Uterus (tissue), 2 donors: ENCODE measurements at regions not wholly inside any gene's neighbourhood (a gene's known extent, or its start where the extent isn't known, plus 50 kb on each side); places are given as distances from the start of the nearest gene placed in this dataset.

ENCODE experiments used
- CTCF ChIP-seq, 4 experiments: fragments of 200-600 bp in 2 of 4; fragments of 450-650 bp in 2 of 4; sonication (generic) in 2 of 4; IDR thresholded peaks; one replicate each; pipeline ENCODE4 v1.5.1; 2016 to 2019; ENCODE audit warnings: antibody characterized with exemption in 4 of 4, mild to moderate bottlenecking in 2 of 4, moderate library complexity in 1 of 4
- POLR2A ChIP-seq, 2 donors: fragments of 450-650 bp; IDR thresholded peaks; one replicate each; pipeline ENCODE4 v1.6.1; 2016; ENCODE audit warnings: antibody characterized with exemption in 2 of 2, mild to moderate bottlenecking in 1 of 2, moderate library complexity in 1 of 2

GRCh38 chr18:60466677-60467076, 94.1 kb upstream of the MC4R start:
- TF ChIP-seq POLR2A (IDR thresholded peaks at IDR 0.05) (no peak), CTCF (IDR thresholded peaks at IDR 0.05) (no peak)
